HG03520 (cell line): ENCODE measurements at regions not wholly inside any gene's neighbourhood (a gene's known extent, or its start where the extent isn't known, plus 50 kb on each side); places are given as distances from the start of the nearest gene placed in this dataset.

Experiments used
- ATAC-seq: cut with Tn5 transposase; IDR thresholded peaks from one replicate; pipeline ENCODE4 v1.9.1; 2021; ENCODE audit warnings: mild to moderate bottlenecking, moderate library complexity; ENCODE audit not compliant: unreplicated experiment

DNA sequence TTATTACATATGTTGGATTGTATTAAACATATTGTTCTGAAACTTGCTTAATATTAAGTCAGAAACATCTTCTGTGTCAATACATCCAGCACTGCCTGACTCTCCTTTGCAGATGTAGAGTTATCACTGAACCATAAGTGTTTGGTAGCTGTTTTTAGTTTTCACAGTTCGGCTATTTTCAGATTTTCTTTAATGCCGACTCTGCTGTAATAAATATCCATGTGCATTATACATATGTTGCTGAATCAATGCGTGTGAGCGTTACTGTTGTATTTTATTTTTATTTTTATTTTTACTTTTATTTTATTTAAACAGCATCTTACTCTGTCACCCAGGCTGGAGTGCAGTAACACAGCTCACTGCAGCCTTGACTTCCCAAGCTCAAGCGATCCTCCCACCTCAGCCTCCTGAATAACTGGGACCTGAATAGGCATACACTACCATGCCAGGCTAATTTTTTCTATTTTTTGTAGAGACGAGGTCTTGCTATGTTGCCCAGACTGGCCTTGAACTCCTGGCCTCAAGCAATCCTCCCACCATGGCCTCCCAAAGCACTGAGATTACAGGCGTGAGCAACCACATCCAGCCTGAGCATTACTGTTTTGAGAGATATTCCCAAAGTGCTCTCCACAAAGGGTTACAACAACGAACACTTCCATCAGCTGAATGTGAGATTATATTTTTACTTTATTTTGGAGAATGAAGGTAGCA is 50.7 kb upstream of the NOCT start:
- no peak for ATAC-seq

DNA sequence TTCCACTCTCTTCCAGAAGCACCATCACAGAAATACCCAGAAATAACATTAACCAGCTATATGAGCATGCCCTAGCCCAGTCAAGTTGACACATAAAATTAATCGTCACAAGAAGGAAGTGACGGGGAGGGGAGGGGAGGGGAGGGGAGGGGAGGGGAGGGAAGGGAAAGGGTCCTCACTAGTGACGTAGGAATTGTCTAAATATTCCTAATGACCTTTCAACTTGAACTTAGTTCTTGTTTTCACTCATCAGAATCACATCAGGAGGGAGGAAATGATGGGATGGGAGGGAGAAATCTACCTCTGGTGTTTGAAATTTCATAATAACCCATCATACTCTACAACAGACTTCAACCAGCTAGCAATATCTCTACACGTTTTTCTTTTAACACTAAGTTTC is 52.2 kb upstream of the NOCT start:
- ATAC-seq: no peak

DNA sequence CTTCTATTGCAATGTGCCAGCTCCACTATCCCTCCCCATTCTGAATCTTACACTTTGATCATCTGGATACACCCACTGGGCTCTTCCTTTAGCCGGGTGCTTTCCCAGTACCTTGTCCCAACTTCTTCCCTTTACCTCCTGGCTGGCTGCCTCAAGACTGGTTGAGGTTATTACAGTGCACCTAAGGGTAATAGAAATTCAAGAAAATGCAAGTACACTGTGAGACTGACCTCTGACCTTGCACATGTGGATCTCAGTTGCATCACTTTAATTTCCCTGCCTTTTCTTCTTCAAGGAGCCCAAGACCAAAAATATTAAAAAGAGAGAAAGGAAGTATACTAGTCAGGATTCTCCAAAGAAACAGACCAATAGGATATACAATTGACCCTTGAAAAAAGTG is 53.9 kb upstream of the NOCT start:
- ATAC-seq: no peak

DNA sequence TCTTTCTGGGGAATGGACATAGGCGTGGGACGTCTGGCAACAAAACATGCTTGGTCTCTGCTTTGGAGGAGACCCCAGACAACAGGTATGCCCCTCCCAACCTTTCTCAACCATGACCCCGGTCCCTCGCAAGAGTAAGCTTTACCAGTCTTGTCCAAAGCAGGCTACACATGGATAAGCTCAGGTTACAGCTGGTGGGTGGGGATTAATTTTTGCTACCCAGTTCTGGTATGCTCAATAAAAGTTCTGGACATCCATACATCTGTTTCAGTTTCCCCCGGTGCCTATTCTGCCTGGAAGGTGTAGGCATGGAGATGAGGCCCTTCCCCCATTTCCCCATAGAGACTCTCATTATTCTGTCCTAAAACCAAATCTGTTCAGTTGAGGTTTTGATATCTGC is 54.5 kb upstream of the NOCT start:
- no peak for ATAC-seq

DNA sequence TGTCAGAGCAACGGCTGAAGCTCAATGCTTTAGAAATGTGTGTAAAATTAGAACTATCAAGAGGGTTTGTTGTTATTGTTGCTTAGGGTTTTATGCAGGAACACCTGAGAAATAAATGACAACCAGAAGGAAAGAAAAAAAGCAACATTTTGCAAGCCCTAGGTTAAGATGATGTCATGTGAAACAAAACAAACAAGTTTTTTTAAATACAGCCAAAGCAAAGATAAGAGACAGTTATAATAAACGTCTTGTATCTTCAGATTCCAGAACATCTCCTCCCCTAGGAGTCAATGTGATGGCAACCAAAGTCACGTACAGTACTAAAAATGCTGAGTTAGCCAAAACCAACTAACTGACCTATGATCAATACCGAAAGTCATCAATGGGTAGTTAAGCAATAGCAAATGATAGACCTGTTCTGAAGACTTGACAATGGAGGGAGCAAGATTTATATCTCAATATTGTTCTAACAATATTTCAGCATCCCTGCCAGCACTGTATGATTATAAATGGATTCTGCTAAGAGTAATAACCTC is 55.3 kb upstream of the NOCT start:
- no peak for ATAC-seq

DNA sequence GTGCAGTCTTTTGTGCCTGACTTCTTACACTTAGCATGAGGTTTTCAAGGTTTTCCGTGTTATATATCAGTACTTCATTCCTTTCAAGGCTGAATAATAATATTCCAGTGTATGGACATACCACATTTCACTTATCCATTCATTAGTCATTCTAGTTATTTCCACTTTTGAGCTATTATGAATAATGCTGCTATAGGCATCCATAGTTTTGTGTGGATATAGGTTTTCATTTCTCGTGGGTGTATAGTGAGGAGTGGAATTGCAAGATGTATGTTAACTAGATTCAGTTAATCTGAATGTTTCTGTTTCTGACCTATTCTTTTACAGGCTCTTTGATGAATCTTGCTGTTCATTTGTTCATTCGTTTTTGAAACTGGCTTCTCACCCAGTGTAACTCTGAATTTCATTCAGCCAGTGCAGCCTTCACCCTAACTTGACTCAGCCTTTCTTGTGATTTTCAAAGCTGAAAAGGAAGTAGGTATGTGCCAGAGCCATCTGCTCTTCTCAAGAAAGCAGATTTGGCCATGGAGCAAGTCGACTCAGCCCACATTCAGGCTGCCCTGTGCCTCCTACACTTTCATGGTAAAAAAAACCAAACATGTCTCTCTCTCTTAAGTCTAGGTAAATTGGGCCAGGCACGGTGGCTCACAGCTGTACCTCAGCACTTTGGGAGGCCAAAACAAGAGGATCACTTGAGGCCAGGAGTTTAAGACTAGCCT is 56.3 kb upstream of the NOCT start:
- ATAC-seq: no peak

DNA sequence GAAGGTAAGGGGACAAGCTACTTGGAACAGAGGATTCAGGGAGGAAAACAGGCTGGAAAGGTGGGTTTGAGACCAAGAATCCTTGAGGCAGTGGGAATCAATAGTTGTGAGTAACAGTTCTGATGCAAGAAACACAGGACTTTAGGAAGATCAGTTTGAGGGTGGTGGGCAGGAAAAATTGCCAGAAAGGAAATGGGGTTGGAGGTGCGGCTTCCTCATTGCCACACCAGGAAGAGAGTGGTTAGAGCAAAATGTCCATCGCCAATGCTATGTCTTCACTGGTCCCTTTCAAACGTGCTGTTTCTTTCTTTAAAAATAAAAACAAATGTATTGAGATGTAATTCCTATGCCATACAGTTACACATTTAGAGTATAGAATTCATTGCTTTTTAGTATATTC is 57.1 kb upstream of the NOCT start:
- no peak for ATAC-seq

DNA sequence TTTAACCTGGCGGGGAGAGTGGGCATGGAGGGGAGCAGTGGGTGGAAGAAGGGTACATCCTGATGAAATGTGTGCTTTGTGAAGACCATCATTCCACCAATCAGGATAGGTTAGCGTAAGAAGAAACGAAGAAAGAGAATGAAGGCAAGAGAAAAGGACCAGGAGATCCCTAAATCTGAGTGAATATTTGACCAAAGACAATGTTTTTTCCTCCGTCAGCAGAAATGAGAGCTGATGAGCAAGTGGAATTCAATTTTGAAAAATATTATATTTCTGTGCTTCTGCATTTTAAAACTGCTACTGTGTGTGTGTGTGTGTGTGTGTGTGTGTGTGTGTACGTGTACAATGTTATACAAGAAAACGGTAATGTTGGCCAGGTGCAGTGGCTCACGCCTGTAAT is 58.3 kb upstream of the NOCT start:
- ATAC-seq: no peak

DNA sequence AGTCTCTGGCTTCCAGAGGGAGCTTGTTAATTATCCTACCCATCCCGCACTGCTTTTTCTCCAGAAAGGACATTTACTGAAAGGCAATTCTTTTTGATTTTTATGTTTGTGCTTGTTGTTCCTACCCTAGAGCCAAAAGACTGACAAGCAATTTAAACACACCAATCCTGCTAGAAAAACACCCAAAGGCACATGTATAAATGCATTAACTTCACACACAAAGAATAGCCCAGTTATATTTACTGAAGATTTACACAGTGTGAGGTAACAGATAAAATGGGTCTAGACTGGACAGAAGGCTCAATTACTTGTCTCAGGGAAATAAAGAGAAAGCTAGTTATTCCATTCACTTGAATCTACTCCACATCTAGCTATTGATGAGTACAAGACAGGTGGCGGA is 61.2 kb upstream of the NOCT start:
- ATAC-seq: no peak

DNA sequence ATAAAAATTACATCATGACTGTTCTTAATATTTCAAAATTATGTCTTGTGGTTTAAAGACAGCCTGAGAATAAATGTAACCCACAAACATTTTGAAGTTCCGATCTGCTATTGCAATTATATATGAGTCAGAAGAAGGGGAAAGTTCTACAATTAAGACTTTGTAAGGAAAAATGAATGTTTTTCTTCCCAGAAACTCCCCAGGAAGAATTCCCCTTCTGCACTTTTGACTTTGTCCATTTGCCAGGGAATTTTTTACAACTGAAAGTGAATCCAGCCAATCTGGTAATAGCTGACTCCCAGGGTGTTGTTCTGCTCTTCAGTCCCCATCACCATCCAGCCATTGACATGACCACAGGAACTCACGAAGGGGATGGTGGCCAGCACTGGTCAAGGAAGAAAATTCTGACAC is 61.6 kb upstream of the NOCT start:
- no peak for ATAC-seq

DNA sequence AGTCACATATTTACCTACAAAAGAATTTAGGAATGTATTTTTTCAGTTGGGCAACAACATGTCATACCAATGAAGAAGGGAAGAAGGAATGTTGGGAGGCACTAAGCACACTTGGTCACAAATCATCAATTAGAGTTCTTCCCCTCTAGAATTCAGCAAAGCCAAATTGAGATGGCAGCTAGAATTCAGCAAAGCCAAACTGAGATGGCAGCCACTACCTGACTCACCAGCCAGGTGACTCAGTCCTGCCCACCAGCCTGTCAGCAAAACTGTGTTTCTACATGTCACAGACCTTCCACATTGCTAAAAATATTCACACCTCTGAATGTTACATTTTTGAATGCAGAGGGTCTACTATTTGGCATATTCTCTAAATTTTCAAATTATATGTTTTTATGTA is 63.2 kb upstream of the NOCT start:
- no peak for ATAC-seq

DNA sequence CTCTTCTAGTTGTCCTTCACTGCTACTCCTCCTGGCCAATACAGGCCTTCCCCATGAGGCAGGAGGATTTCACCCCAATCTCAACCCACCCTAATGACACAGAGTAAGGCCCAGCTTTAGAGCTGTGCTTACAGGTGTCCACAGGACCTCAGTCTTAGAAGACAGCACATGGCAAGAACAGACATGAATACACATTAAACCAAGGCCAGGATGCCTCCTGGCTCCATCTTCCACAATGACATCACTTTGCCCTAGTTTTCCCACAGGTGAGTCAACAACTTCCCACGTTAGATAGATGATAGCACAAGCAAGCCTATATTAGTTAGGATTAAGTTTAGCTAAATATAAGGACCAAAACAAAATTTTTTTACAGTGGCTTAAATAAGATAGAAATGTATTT is 63.8 kb upstream of the NOCT start:
- ATAC-seq: no peak

DNA sequence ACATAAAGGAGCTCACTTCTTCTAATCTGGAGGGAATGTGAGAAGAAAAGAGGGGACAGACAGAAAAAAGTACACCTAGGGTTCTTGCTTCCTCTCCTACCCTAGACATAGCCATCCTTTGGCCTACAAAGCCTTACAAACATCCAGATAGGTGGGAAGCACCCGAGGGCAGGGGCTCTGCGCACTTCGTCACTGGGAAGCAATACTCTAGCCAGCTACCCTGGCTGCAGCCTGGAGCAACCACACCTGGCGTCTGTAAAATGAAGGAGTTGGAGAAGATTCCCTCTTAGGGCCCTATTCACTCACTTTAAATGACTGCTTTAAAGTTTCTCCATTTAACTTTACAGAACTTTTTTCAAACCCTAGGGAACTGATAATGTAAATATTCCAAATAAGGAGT is 65.7 kb upstream of the NOCT start:
- no peak for ATAC-seq

DNA sequence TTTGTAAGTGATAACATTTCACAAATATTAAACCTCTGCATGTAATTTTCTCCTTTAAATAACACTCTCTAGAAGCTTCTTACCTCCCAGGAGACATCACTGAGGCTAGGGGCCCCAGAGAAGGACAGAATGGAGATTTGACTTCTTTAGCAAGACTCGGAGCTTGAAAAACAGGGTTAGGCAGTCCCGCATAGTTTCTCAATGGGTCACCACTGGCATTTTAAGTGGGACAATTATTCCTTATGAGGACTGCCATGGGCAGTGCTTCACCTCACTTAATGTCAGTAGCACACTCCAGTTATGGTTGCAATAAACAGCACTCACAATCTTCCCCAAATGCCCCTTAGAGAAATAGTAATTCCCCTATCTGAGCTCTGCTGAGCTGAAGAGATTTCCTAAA is 66.7 kb upstream of the NOCT start:
- ATAC-seq: no peak

DNA sequence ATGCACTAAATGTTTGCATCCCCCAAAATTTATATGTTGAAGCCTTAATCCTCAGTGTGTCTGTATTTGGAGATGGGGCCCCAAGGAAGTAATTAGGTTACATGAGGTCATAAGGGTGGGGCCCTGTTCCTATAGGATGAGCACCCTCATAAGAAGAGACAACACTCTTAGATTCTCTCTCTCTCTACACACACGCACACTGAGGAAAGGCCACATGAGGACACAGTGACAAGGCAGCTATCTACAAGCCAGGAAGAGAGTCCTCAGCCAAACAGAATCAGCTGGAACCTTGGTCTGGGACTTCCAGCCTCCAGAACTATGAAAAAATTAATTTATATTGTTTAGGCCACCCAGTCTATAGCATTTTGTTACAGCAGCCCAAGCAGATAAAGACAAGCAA is 69.3 kb upstream of the NOCT start:
- ATAC-seq: no peak

DNA sequence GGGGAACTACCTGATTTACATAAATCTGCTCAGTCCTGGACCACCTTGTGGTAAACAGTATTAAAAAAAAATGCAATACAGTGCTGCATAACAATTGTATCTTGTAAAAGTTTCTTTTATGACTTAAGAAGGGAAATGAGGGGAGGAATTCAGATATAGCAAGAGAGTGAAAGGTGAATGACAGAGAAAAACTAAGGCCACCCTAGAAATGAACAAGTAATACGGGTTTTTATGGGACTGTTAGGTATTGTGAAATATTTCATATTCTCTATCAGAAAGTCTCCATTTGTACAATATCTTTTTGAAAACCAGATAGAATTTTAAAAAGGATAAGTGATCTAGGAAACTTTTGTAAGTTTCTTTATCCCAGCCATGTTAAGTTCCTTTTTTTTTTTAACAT is 69.7 kb upstream of the NOCT start:
- no peak for ATAC-seq

DNA sequence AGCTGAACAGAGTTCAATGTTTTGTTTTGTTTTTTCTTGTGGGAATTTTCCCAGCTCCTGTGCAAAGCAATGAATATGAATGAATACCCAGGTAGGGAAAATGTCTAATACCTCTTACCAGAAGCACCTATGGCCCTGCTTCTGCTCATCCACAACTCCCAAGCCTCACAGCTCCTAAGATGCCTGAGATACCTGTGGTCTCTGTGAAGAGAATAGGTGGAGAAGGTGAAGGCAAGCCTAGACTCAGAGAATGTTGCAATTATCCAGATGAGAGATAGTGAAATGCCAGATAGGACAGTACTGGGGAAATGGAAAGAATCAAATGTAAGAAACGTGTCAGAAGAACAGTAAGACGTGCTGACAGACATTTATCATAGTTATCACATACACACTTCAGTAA is 70.2 kb upstream of the NOCT start:
- ATAC-seq: no peak

DNA sequence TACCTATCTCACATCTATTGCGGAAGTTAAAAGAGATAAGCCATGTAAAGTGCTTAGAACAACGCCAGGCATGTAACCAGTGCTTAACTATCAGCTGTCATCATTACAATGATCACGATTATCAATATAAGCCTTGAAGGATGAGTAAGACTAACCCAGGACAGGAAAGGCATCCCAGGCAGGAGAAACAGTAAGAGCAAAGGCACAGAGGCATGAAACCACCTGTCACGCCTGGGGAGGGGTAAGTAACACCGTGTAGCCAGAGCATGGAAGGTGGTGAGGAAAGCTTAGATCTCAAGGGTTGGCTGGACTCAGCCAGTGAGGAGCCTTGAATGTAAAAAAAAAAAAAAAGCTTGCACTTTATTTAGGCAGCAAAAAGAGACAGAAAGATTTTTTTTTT is 71.7 kb upstream of the NOCT start:
- no peak for ATAC-seq

DNA sequence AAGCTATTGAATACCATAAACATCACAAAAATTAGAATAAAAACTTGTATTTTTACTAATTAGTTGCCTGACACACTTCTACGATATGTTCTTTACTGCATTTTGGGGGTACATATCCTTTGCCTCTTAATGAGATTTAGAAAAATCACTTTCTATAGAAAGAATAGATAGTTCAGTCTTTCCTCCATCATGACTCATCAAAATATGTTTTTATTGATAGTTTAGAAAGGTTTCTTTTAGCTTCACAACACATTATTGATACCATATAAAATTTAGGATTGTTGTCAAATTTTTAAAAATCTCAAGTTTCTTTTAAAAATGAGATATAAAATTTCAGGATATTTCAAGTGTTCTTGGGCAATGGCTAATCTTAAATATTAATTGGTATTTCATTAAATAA is 74.5 kb upstream of the NOCT start:
- no peak for ATAC-seq

DNA sequence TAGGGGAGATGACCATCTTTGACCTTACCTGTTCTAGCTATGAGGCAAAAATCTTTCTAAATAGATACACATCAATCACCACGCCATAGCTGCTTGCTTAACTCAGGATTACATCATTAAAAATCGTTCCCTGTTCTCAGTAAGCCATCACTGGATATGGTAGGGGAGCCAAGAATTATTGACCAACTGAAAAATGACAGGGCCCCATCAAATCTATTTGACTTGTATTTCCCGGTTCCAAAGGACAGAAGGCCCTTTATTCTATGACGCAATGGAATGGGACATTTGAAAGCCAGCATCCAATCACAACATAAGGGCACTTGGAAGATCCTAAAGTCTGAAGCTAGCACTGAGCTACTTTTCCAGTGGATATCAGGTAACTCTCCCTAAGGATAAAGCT is 75.6 kb upstream of the NOCT start:
- ATAC-seq: no peak

DNA sequence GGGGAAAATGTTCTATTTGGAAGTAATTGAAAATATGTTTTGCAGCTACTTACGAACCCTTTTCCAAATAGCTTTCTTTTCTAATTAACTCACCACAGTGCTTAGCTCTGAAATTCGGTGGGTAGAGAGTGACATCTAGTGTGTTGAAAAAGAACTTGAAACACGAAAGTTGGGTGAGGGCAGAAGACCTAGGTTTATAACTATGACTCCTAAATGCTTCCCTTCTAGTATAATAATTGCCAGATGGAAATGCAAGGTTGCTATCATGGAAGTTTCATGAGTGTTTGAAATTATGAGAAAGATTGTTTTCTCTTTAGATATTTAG is 77.3 kb upstream of the NOCT start:
- no peak for ATAC-seq

DNA sequence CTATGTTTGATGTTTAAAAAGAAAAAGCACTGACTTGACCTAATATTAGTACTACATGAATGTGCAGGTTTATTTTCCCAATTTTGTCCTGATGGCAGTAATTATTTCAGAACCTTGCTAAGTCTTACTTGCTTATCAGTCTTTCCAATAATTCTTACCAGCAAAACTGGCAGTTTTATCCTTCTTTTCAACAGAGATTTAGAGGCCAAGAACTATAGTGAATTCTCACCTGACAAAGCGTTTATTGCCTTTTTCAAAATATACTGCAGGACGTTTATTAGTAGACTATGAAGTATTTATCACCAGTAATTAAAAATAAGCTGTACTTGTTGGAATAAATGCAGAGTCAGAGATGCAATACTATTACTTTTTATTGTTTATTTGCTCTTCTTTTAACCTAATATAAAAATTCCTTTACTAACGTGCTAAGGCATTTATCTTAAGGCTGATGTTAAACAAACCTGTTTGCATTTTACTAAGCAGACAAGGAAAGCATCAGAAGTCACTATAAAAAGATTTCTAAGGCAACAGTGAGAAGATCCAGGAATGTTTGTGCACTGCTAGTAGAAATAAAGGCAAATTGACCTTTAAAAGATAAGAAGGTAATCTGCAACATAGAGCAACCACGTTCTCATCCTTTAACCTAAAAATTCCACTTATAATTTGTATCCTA is 80.3 kb upstream of the NOCT start:
- ATAC-seq: no peak
